Sigmoid colon (tissue), 6 donors: ENCODE measurements at regions not wholly inside any gene's neighbourhood (a gene's known extent, or its start where the extent isn't known, plus 50 kb on each side); places are given as distances from the start of the nearest gene placed in this dataset.
"Not testable (repeated sequence)": the region's sequence is repeated elsewhere in the genome, so short reads cannot be mapped to it uniquely, and the experiment has no call there.

Experiments used
- DNase-seq: peaks from one replicate; pipeline ENCODE4 v3.0.0-alpha.2; 2019
- H3K27ac ChIP-seq, 4 donors: fragments of 200-600 bp; sonication (generic); one replicate each; pipeline ENCODE4 v1.5.1; 2016 to 2019; ENCODE audit warnings: mild to moderate bottlenecking in 1 of 4
- H3K27me3 ChIP-seq, 3 donors: fragments of 200-600 bp; sonication (generic); one replicate each; pipeline ENCODE4 v1.5.1; 2019; ENCODE audit warnings: mild to moderate bottlenecking in 1 of 3
- H3K36me3 ChIP-seq, 4 donors: fragments of 200-600 bp; sonication (generic); one replicate each; pipeline ENCODE4 v1.5.1; 2016 to 2019
- H3K4me1 ChIP-seq, 4 donors: fragments of 200-600 bp; sonication (generic); one replicate each; pipeline ENCODE4 v1.5.1; 2017 to 2019
- H3K4me3 ChIP-seq, 4 donors: fragments of 200-600 bp; sonication (generic); one replicate each; pipeline ENCODE4 v1.5.1; 2017 to 2019; ENCODE audit warnings: mild to moderate bottlenecking in 2 of 4, moderate library complexity in 1 of 4
- H3K9me3 ChIP-seq, 4 donors: fragments of 200-600 bp in 3 of 4; sonication (generic) in 3 of 4; one replicate each; pipeline versions ENCODE4 v1.5.1 to v1.6.1; 2013 to 2019
- EP300 ChIP-seq, 4 donors: sonication (generic); formaldehyde crosslinking; IDR thresholded peaks; one replicate each; pipeline ENCODE4 v1.6.1; 2017; ENCODE audit warnings: antibody characterized with exemption in 4 of 4
- POLR2A ChIP-seq, 2 donors: fragments of 450-650 bp; IDR thresholded peaks; one replicate each; pipeline ENCODE4 v1.6.1; 2016; ENCODE audit warnings: antibody characterized with exemption in 2 of 2, mild to moderate bottlenecking in 2 of 2, moderate library complexity in 2 of 2
- POLR2AphosphoS5 ChIP-seq, 4 donors: sonication (generic); formaldehyde crosslinking; IDR thresholded peaks; one replicate each; pipeline ENCODE4 v1.6.1; 2017; ENCODE audit warnings: antibody characterized with exemption in 4 of 4
- WGBS, 2 donors: extraction: QIAGEN DNeasy Blood & Tissue Kit; methylation state at CpG; one replicate each; pipeline ENCODE4 v1.1.7; 2013; 5-methylcytosine and 5-hydroxymethylcytosine counted together
- intact Hi-C: fragments of 100-400 bp; cut with DNase I; formaldehyde crosslinking; loops from one replicate; pipeline ENCODE4 v1.15.1; 2023
- TF ChIP-seq, protein P1 (sequence below), 4 experiments: fragments of 450-650 bp in 3 of 4; fragments of 200-600 bp in 1 of 4; IDR thresholded peaks; one replicate each; pipeline ENCODE4 v1.5.1; 2016 to 2019; ENCODE audit warnings: antibody characterized with exemption in 4 of 4, mild to moderate bottlenecking in 3 of 4, moderate library complexity in 2 of 4
- donor health status: healthy with polysubstance abuse.
- donor health status: healthy.

DNA sequence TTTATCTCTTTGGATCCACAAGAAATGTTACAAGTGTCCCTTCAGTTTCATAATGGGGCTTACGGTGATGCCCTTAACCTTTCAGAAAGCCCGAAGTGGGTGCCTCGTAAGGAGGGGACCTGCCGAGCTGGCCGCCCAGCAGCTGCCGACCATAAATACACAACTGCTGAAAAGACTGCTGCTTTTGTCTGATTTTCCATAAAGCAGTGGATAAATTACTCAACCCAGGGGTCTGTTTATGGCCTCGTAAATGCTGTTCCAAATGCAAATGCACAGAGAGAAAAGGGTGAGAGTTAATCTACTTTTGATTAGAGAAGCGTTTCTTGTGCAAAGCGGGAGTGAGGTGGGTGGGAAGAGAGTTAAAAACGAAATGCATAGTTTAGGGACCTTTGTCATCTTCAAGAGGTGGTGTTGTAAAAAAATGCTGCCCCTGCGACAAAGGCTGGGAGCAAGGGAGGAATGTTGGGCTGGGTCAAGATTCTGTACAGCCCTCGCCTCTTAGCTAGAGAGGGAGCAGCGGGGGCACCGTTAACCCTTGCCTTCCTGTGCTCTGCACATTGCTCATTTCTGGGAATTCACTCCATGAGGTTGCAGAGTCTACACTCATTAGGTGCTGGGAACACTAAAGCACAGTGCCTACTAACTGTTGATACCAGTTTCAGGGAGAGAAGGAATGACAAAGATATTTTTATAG, 112.0 kb upstream of the MTHFD1L start:
- no peak for TF ChIP-seq POLR2AphosphoS5 (IDR thresholded peaks at IDR 0.05)
- TF ChIP-seq POLR2A (IDR thresholded peaks at IDR 0.05): no peak
- TF ChIP-seq, protein P1, sequence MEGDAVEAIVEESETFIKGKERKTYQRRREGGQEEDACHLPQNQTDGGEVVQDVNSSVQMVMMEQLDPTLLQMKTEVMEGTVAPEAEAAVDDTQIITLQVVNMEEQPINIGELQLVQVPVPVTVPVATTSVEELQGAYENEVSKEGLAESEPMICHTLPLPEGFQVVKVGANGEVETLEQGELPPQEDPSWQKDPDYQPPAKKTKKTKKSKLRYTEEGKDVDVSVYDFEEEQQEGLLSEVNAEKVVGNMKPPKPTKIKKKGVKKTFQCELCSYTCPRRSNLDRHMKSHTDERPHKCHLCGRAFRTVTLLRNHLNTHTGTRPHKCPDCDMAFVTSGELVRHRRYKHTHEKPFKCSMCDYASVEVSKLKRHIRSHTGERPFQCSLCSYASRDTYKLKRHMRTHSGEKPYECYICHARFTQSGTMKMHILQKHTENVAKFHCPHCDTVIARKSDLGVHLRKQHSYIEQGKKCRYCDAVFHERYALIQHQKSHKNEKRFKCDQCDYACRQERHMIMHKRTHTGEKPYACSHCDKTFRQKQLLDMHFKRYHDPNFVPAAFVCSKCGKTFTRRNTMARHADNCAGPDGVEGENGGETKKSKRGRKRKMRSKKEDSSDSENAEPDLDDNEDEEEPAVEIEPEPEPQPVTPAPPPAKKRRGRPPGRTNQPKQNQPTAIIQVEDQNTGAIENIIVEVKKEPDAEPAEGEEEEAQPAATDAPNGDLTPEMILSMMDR (IDR thresholded peaks at IDR 0.05): no peak
- TF ChIP-seq EP300 (IDR thresholded peaks at IDR 0.05): no peak
- Histone ChIP-seq H3K4me1 (peaks cover 0 to 4% (median 0%) of the 10 kb centered on the region in 4 donors), H3K27me3 (no peaks in the 10 kb centered on the region), H3K9me3 (no peaks in the 10 kb centered on the region), H3K36me3 (no peaks in the 10 kb centered on the region), H3K4me3 (no peak overlapping the region), H3K27ac (no peak overlapping the region)
- WGBS, 2 donors: 16 to 54% methylated on average over 14 of the region's 14 CpGs
- DNase-seq: no peak
- intact Hi-C loops: no loop called here

DNA sequence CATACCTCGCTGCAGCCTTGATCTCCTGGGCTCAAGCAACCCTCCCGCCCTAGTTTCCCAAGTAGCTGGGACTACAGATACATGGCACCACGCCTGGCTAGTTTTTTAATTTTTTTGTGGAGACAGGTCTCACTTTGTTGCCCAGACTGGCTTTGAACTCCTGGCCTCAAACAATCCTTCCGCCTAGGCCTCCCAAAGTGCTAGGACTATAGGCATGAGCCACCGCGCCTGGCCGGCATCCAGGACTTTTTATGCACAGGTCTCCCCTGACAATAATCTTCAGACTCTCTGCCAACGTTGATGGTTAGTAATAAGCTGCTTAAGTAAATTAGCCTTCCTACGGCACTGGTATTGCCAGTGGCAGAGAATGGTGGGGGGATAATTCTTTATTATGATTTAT, 110.5 kb upstream of the MTHFD1L start:
- H3K9me3 ChIP-seq: no peaks in the 10 kb centered on the region
- no peaks in the 10 kb centered on the region for H3K27me3 ChIP-seq
- DNase-seq: no peak
- H3K36me3 ChIP-seq: no peaks in the 10 kb centered on the region
- no peak overlapping the region for H3K27ac ChIP-seq
- TF ChIP-seq POLR2AphosphoS5 (IDR thresholded peaks at IDR 0.05): no peak
- TF ChIP-seq, protein P1 (IDR thresholded peaks at IDR 0.05): no peak
- TF ChIP-seq EP300 (IDR thresholded peaks at IDR 0.05): no peak
- no peak for TF ChIP-seq POLR2A (IDR thresholded peaks at IDR 0.05)
- intact Hi-C loops: no loop called here
- WGBS, 2 donors: 81 to 88% methylated on average over 9 of the region's 9 CpGs
- peaks cover 0 to 4% (median 0%) of the 10 kb centered on the region in 4 donors for H3K4me1 ChIP-seq
- H3K4me3 ChIP-seq: no peak overlapping the region

DNA sequence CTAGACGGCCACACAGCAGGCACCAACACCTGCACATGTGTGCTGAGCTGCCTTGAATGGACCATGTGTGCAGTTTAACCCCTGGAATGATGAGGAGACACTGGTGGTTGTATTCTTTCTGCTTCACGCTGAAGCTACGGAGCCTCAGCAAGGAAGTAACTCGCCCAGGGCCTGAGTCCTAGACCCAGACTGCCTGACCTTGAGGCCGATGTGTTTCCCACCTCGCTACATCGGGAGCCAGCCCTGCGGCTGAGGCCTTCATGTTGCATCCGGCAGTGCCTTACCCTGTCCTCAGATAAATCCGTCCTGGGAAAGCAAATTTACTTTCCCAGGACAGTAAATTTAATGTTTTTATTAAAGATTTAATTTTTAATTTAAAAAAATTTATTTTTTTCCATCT, 110.0 kb upstream of the MTHFD1L start:
- no peaks in the 10 kb centered on the region for H3K36me3 ChIP-seq
- H3K4me1 ChIP-seq: peaks cover 0 to 4% (median 0%) of the 10 kb centered on the region in 4 donors
- WGBS, 2 donors: 93 to 94% methylated on average over 10 of the region's 10 CpGs
- no peak for TF ChIP-seq POLR2A (IDR thresholded peaks at IDR 0.05)
- no peak for TF ChIP-seq POLR2AphosphoS5 (IDR thresholded peaks at IDR 0.05)
- no peak for TF ChIP-seq EP300 (IDR thresholded peaks at IDR 0.05)
- TF ChIP-seq, protein P1 (IDR thresholded peaks at IDR 0.05): no peak
- no peak for DNase-seq
- no peaks in the 10 kb centered on the region for H3K9me3 ChIP-seq
- no peaks in the 10 kb centered on the region for H3K27me3 ChIP-seq
- H3K4me3 ChIP-seq: no peak overlapping the region
- H3K27ac ChIP-seq: no peak overlapping the region
- intact Hi-C loops: no loop called here

DNA sequence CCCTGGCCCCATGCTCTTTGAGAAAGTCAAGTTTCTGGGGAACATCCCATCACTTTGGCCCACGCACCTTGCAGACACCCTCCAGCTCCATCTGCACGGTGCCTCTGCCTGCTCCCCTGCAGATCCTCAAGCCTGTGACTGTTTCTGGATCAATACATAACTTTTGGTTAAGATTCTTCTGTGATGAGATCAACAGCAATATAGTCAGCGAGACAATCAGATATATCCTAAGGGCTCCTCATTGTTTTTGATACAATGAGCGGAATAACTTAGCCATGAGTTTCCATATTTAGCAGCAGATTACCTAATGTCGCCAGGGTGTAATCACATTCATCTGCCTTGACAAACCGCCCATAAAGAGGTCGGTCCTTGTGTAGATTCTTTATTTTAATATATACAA, 109.3 kb upstream of the MTHFD1L start:
- no peak for DNase-seq
- Histone ChIP-seq H3K4me1 (peaks cover 0 to 4% (median 0%) of the 10 kb centered on the region in 4 donors), H3K27ac (no peak overlapping the region), H3K27me3 (no peaks in the 10 kb centered on the region), H3K36me3 (no peaks in the 10 kb centered on the region), H3K9me3 (no peaks in the 10 kb centered on the region), H3K4me3 (no peak overlapping the region)
- intact Hi-C loops: no loop called here
- WGBS, 2 donors: 90 to 95% methylated on average over 7 of the region's 7 CpGs
- no peak for TF ChIP-seq POLR2A (IDR thresholded peaks at IDR 0.05)
- TF ChIP-seq, protein P1 (IDR thresholded peaks at IDR 0.05): no peak
- no peak for TF ChIP-seq EP300 (IDR thresholded peaks at IDR 0.05)
- TF ChIP-seq POLR2AphosphoS5 (IDR thresholded peaks at IDR 0.05): no peak

DNA sequence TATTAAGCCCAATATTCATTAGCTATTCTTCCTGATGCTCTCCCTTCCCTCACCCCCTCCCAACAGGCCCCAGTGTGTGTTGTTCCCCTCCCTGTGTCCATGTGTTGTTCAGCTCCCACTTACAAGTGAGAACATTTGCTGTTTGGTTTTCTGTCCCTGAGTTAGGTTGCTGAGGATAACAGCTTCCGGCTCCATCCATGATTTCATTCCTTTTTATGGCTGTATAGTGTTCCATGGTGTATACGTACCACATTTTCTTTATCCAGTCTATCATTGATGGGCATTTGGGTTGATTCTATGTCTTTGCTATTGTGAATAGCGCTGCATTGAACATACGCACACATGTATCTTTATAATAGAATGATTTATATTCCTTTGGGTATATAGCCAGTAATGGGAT, 107.7 kb upstream of the MTHFD1L start:
- H3K27ac ChIP-seq, H3K4me1 ChIP-seq, H3K4me3 ChIP-seq, H3K36me3 ChIP-seq, intact Hi-C loops, DNase-seq, H3K9me3 ChIP-seq, H3K27me3 ChIP-seq: not testable (repeated sequence)
- 91 to 98% methylated on average over 4 of the region's 4 CpGs for WGBS, 2 donors
